Ovary (tissue), 3 donors: ENCODE measurements at regions not wholly inside any gene's neighbourhood (a gene's known extent, or its start where the extent isn't known, plus 50 kb on each side); places are given as distances from the start of the nearest gene placed in this dataset.

Experiments used
- POLR2A ChIP-seq: fragments of 450-650 bp; IDR thresholded peaks from one replicate; pipeline ENCODE4 v1.6.1; 2017; ENCODE audit warnings: antibody characterized with exemption, mild to moderate bottlenecking, moderate library complexity
- TF ChIP-seq, protein P1 (sequence below), 3 donors: fragments of 450-650 bp in 2 of 3; fragments of 200-600 bp in 1 of 3; IDR thresholded peaks; one replicate each; pipeline versions ENCODE4 v1.5.1 to v1.8.0; 2016 to 2022; ENCODE audit warnings: antibody characterized with exemption in 3 of 3, mild to moderate bottlenecking in 1 of 3
- donor health status: DM: no; HTN: no; CAD: no.

DNA sequence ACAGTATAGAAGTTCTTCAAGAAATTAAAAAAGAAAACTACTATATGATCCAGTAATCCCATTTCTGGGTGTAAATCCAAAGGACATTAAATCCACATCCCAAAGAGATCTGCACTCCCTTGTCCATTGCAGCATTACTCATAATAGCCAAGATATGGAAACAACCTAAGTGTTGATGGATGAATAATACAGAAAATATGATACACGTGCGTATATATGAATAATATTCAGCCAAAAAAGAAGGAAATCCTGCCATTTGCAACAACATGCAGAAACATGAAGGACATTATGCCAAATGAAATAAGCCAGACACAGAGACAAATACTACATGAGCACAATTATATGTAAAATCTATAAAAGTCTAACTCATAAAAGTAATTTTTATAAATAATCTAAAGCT is 306.3 kb upstream of the ANO3 start:
- TF ChIP-seq, protein P1, sequence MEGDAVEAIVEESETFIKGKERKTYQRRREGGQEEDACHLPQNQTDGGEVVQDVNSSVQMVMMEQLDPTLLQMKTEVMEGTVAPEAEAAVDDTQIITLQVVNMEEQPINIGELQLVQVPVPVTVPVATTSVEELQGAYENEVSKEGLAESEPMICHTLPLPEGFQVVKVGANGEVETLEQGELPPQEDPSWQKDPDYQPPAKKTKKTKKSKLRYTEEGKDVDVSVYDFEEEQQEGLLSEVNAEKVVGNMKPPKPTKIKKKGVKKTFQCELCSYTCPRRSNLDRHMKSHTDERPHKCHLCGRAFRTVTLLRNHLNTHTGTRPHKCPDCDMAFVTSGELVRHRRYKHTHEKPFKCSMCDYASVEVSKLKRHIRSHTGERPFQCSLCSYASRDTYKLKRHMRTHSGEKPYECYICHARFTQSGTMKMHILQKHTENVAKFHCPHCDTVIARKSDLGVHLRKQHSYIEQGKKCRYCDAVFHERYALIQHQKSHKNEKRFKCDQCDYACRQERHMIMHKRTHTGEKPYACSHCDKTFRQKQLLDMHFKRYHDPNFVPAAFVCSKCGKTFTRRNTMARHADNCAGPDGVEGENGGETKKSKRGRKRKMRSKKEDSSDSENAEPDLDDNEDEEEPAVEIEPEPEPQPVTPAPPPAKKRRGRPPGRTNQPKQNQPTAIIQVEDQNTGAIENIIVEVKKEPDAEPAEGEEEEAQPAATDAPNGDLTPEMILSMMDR (IDR thresholded peaks at IDR 0.05) = no peak
- no peak for TF ChIP-seq POLR2A
